ENCODE measurements at regions not wholly inside any gene's neighbourhood (a gene's known extent, or its start where the extent isn't known, plus 50 kb on each side); places are given as distances from the start of the nearest gene placed in this dataset.

DNA sequence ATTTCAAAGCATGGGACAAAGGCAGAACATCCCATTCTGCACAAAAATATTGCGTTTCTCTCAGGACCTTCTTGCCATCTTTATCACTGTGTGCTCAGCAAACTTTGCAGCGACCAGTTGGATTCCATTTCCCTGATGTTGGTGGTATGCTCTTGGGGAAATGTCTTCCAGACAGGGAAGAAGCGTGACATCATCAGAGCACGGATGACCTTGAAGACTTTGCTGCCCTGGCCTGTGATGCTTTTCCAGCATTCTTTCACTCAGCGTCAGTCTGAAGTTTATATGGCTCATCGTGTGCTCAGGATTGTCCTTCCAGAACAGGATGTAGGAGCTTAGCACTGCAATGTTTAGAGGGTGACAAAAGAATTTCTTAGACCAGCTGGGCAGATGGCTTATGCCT lies 131.4 kb upstream of the F3 start:
- H3K27me3 Mint-ChIP-seq = peaks cover 4% of the 10 kb centered on the region
- H3K4me3 Mint-ChIP-seq = no peak overlapping the region
- ChIA-PET POLR2A (no interaction called here), CTCF (no interaction called here)
- H3K36me3 Mint-ChIP-seq (ENCODE audit: low read depth) = no peaks in the 10 kb centered on the region
- Histone ChIP-seq H3K27ac (ENCODE audit: low read depth in 1 of 2, low read length in 2 of 2) (no peak overlapping the region), H3K9me3 (ENCODE audit: control insufficient read depth in 1 of 2, insufficient read depth in 1 of 2, low read length in 2 of 2) (peaks cover 0 to 5% of the 10 kb centered on the region in 2 experiments), H3K36me3 (ENCODE audit: insufficient read depth, low read length) (no peaks in the 10 kb centered on the region), H3K4me3 (ENCODE audit: low read length) (no peak overlapping the region), H3K4me1 (ENCODE audit: insufficient read depth, low read length) (no peaks in the 10 kb centered on the region), H3K27me3 (ENCODE audit: control insufficient read depth in 1 of 2, insufficient read depth in 2 of 2, low read length in 2 of 2) (no peaks in the 10 kb centered on the region)
- no peak overlapping the region for H3K27ac Mint-ChIP-seq
- ATAC-seq (ENCODE audit: poor library complexity) (no peak), DNase-seq (no peak)
- H3K9me3 Mint-ChIP-seq = no peaks in the 10 kb centered on the region
- H3K4me1 Mint-ChIP-seq (ENCODE audit: low read depth) = no peaks in the 10 kb centered on the region
- intact Hi-C loops (cut with DNase I, micrococcal nuclease) = no loop called here
- TF ChIP-seq, protein P1, sequence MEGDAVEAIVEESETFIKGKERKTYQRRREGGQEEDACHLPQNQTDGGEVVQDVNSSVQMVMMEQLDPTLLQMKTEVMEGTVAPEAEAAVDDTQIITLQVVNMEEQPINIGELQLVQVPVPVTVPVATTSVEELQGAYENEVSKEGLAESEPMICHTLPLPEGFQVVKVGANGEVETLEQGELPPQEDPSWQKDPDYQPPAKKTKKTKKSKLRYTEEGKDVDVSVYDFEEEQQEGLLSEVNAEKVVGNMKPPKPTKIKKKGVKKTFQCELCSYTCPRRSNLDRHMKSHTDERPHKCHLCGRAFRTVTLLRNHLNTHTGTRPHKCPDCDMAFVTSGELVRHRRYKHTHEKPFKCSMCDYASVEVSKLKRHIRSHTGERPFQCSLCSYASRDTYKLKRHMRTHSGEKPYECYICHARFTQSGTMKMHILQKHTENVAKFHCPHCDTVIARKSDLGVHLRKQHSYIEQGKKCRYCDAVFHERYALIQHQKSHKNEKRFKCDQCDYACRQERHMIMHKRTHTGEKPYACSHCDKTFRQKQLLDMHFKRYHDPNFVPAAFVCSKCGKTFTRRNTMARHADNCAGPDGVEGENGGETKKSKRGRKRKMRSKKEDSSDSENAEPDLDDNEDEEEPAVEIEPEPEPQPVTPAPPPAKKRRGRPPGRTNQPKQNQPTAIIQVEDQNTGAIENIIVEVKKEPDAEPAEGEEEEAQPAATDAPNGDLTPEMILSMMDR (IDR thresholded peaks at IDR 0.05) = no peak

GRCh38 chr1:94672001-94672400 lies 130.4 kb upstream of the F3 start:
- Mint-ChIP-seq H3K9me3 (peaks cover 2% of the 10 kb centered on the region), H3K4me3 (no peak overlapping the region), H3K27ac (no peak overlapping the region), H3K27me3 (peaks cover 9% of the 10 kb centered on the region), H3K36me3 (ENCODE audit: low read depth) (no peaks in the 10 kb centered on the region), H3K4me1 (ENCODE audit: low read depth) (no peaks in the 10 kb centered on the region)
- Histone ChIP-seq H3K9me3 (ENCODE audit: control insufficient read depth in 1 of 2, insufficient read depth in 1 of 2, low read length in 2 of 2) (peaks cover 0 to 4% of the 10 kb centered on the region in 2 experiments), H3K4me3 (ENCODE audit: low read length) (no peak overlapping the region), H3K4me1 (ENCODE audit: insufficient read depth, low read length) (no peaks in the 10 kb centered on the region), H3K27ac (ENCODE audit: low read depth in 1 of 2, low read length in 2 of 2) (no peak overlapping the region), H3K27me3 (ENCODE audit: control insufficient read depth in 1 of 2, insufficient read depth in 2 of 2, low read length in 2 of 2) (no peaks in the 10 kb centered on the region), H3K36me3 (ENCODE audit: insufficient read depth, low read length) (no peaks in the 10 kb centered on the region)
- ATAC-seq (ENCODE audit: poor library complexity) (no peak), DNase-seq (no peak)
- intact Hi-C loops (cut with DNase I, micrococcal nuclease) = no loop called here
- TF ChIP-seq, protein P1 (IDR thresholded peaks at IDR 0.05) = no peak
- POLR2A ChIA-PET = no interaction called here
- CTCF ChIA-PET = no interaction called here

GRCh38 chr1:94670273-94670672 lies 128.7 kb upstream of the F3 start:
- intact Hi-C loops (cut with DNase I, micrococcal nuclease) = no loop called here
- no peak for ATAC-seq (ENCODE audit: poor library complexity)

More at GRCh38 chr1:94670273-94670672, 128.7 kb upstream of the F3 start:
- Mint-ChIP-seq H3K27ac (no peak overlapping the region), H3K4me3 (no peak overlapping the region), H3K36me3 (ENCODE audit: low read depth) (no peaks in the 10 kb centered on the region), H3K27me3 (peaks cover 9% of the 10 kb centered on the region), H3K9me3 (peaks cover 2% of the 10 kb centered on the region), H3K4me1 (ENCODE audit: low read depth) (no peaks in the 10 kb centered on the region)
- no peak overlapping the region for H3K4me3 ChIP-seq (ENCODE audit: low read length)
- H3K9me3 ChIP-seq (ENCODE audit: control insufficient read depth in 1 of 2, insufficient read depth in 1 of 2, low read length in 2 of 2) = no peaks in the 10 kb centered on the region
- H3K27me3 ChIP-seq (ENCODE audit: control insufficient read depth in 1 of 2, insufficient read depth in 2 of 2, low read length in 2 of 2) = no peaks in the 10 kb centered on the region
- H3K4me1 ChIP-seq (ENCODE audit: insufficient read depth, low read length) = no peaks in the 10 kb centered on the region
- CTCF ChIA-PET = no interaction called here
- TF ChIP-seq, protein P1 (IDR thresholded peaks at IDR 0.05) = no peak
- no peaks in the 10 kb centered on the region for H3K36me3 ChIP-seq (ENCODE audit: insufficient read depth, low read length)
- POLR2A ChIA-PET = interaction anchor here (0.7 kb wide), 1 partner anchor 10 kb away, joined by 3 read pairs; no protein-coding TSS in a partner anchor
- H3K27ac ChIP-seq (ENCODE audit: low read depth in 1 of 2, low read length in 2 of 2) = no peak overlapping the region
- DNase-seq = no peak

All from CD4-positive, alpha-beta T cell (primary cell).